ENCODE measurements at regions not wholly inside any gene's neighbourhood (a gene's known extent, or its start where the extent isn't known, plus 50 kb on each side); places are given as distances from the start of the nearest gene placed in this dataset.
"Not testable (repeated sequence)": the region's sequence is repeated elsewhere in the genome, so short reads cannot be mapped to it uniquely, and the experiment has no call there.

- not testable (repeated sequence) for FAIRE-seq
These were observed 70.8 kb downstream of the TBC1D26 start for GRCh38 chr17:15802917-15803316.

GRCh38 chr17:15806825-15807224 lies 74.7 kb downstream of the TBC1D26 start:
- FAIRE-seq = not testable (repeated sequence)

- FAIRE-seq = not testable (repeated sequence)
These were observed 81.3 kb downstream of the TBC1D26 start for GRCh38 chr17:15813388-15813787.

GRCh38 chr17:15814003-15814402 lies 81.9 kb downstream of the TBC1D26 start:
- FAIRE-seq = not testable (repeated sequence)

GRCh38 chr17:15817861-15818260 lies 85.8 kb downstream of the TBC1D26 start:
- not testable (repeated sequence) for FAIRE-seq

GRCh38 chr17:15822280-15822679 lies 90.2 kb downstream of the TBC1D26 start:
- not testable (repeated sequence) for FAIRE-seq

- peak; percentile 80 for FAIRE-seq
These were observed 96.7 kb downstream of the TBC1D26 start for GRCh38 chr17:15828727-15829314.

GRCh38 chr17:15830221-15830620 lies 98.1 kb downstream of the TBC1D26 start:
- FAIRE-seq = not testable (repeated sequence)

GRCh38 chr17:15831182-15831581 lies 99.1 kb downstream of the TBC1D26 start:
- FAIRE-seq = not testable (repeated sequence)

- not testable (repeated sequence) for FAIRE-seq
These were observed 100.9 kb downstream of the TBC1D26 start for GRCh38 chr17:15832921-15833480.

- FAIRE-seq = not testable (repeated sequence)
These were observed 101.8 kb downstream of the TBC1D26 start for GRCh38 chr17:15833890-15834289.

- not testable (repeated sequence) for FAIRE-seq
These were observed 103.4 kb downstream of the TBC1D26 start for GRCh38 chr17:15835481-15835880.

- not testable (repeated sequence) for FAIRE-seq
These were observed 104.3 kb downstream of the TBC1D26 start for GRCh38 chr17:15836249-15836982.

GRCh38 chr17:15836991-15837390 lies 104.9 kb downstream of the TBC1D26 start:
- FAIRE-seq = not testable (repeated sequence)

GRCh38 chr17:15847447-15848229 lies 97.3 kb upstream of the ADORA2B start:
- FAIRE-seq = not testable (repeated sequence)

- FAIRE-seq = not testable (repeated sequence)
These were observed 95.9 kb upstream of the ADORA2B start for GRCh38 chr17:15849054-15849453.

GRCh38 chr17:15850071-15850470 lies 94.9 kb upstream of the ADORA2B start:
- not testable (repeated sequence) for FAIRE-seq

GRCh38 chr17:15850687-15851086 lies 94.2 kb upstream of the ADORA2B start:
- FAIRE-seq = not testable (repeated sequence)

- FAIRE-seq = not testable (repeated sequence)
These were observed 92.1 kb upstream of the ADORA2B start for GRCh38 chr17:15852863-15853262.

- FAIRE-seq = not testable (repeated sequence)
These were observed 88.7 kb upstream of the ADORA2B start for GRCh38 chr17:15856191-15856590.

GRCh38 chr17:15856745-15857144 lies 88.2 kb upstream of the ADORA2B start:
- FAIRE-seq = not testable (repeated sequence)

- not testable (repeated sequence) for FAIRE-seq
These were observed 86.8 kb upstream of the ADORA2B start for GRCh38 chr17:15858082-15858481.

GRCh38 chr17:15860774-15861173 lies 84.2 kb upstream of the ADORA2B start:
- FAIRE-seq = not testable (repeated sequence)

Measured in G401.6 (cell line).